ENCODE measurements at regions not wholly inside any gene's neighbourhood (a gene's known extent, or its start where the extent isn't known, plus 50 kb on each side); places are given as distances from the start of the nearest gene placed in this dataset.

- no peaks in the 10 kb centered on the region for H3K9me3 ChIP-seq (ENCODE audit: control insufficient read depth in 2 of 3, low read length in 3 of 3)
- intact Hi-C loops (cut with micrococcal nuclease): no loop called here
- DNase-seq (no peak), ATAC-seq (no peak)
- Mint-ChIP-seq H3K9me3 (no peaks in the 10 kb centered on the region), H3K4me1 (no peaks in the 10 kb centered on the region), H3K27me3 (peaks cover 0 to 5% (median 0%) of the 10 kb centered on the region in 5 donors), H3K4me3 (no peak overlapping the region), H3K27ac (no peak overlapping the region), H3K36me3 (no peaks in the 10 kb centered on the region)
- ChIA-PET CTCF (no interaction called here), POLR2A (no interaction called here)
- no peaks in the 10 kb centered on the region for H3K27me3 ChIP-seq (ENCODE audit: control insufficient read depth in 2 of 2, insufficient read depth in 2 of 2, low read length in 2 of 2)
- no peaks in the 10 kb centered on the region for H3K36me3 ChIP-seq (ENCODE audit: control insufficient read depth in 2 of 3, insufficient read depth in 3 of 3, low read length in 3 of 3)
- H3K4me3 ChIP-seq (ENCODE audit: low read length): no peak overlapping the region
- H3K27ac ChIP-seq (ENCODE audit: low read depth, low read length): no peak overlapping the region
- no peaks in the 10 kb centered on the region for H3K4me1 ChIP-seq (ENCODE audit: control insufficient read depth in 2 of 2, insufficient read depth in 2 of 2, low read length in 2 of 2)
Observed at GRCh38 chr5:74372502-74373064, 267.9 kb downstream of the ENC1 start.

GRCh38 chr5:74372051-74372450 lies 268.5 kb downstream of the ENC1 start:
- Histone ChIP-seq H3K27me3 (ENCODE audit: control insufficient read depth in 2 of 2, insufficient read depth in 2 of 2, low read length in 2 of 2) (no peaks in the 10 kb centered on the region), H3K9me3 (ENCODE audit: control insufficient read depth in 2 of 3, low read length in 3 of 3) (no peaks in the 10 kb centered on the region), H3K27ac (ENCODE audit: low read depth, low read length) (no peak overlapping the region), H3K4me1 (ENCODE audit: control insufficient read depth in 2 of 2, insufficient read depth in 2 of 2, low read length in 2 of 2) (no peaks in the 10 kb centered on the region), H3K36me3 (ENCODE audit: control insufficient read depth in 2 of 3, insufficient read depth in 3 of 3, low read length in 3 of 3) (no peaks in the 10 kb centered on the region), H3K4me3 (ENCODE audit: low read length) (no peak overlapping the region)
- no peak for DNase-seq
- H3K27ac Mint-ChIP-seq: no peak overlapping the region
- POLR2A ChIA-PET: no interaction called here
- H3K4me3 Mint-ChIP-seq: no peak overlapping the region
- H3K4me1 Mint-ChIP-seq: no peaks in the 10 kb centered on the region
- no peaks in the 10 kb centered on the region for H3K9me3 Mint-ChIP-seq
- CTCF ChIA-PET: no interaction called here
- no peaks in the 10 kb centered on the region for H3K36me3 Mint-ChIP-seq
- H3K27me3 Mint-ChIP-seq: peaks cover 0 to 4% (median 0%) of the 10 kb centered on the region in 5 donors
- intact Hi-C loops (cut with micrococcal nuclease): no loop called here
- ATAC-seq: no peak

GRCh38 chr5:74371621-74372020 lies 268.9 kb downstream of the ENC1 start:
- no peak overlapping the region for H3K4me3 Mint-ChIP-seq

GRCh38 chr5:74370168-74370567 lies 270.4 kb downstream of the ENC1 start:
- no peaks in the 10 kb centered on the region for H3K36me3 Mint-ChIP-seq
- DNase-seq (no peak), ATAC-seq (no peak)
- Histone ChIP-seq H3K4me1 (ENCODE audit: control insufficient read depth in 2 of 2, insufficient read depth in 2 of 2, low read length in 2 of 2) (no peaks in the 10 kb centered on the region), H3K27ac (ENCODE audit: low read depth, low read length) (no peak overlapping the region), H3K27me3 (ENCODE audit: control insufficient read depth in 2 of 2, insufficient read depth in 2 of 2, low read length in 2 of 2) (no peaks in the 10 kb centered on the region), H3K36me3 (ENCODE audit: control insufficient read depth in 2 of 3, insufficient read depth in 3 of 3, low read length in 3 of 3) (no peaks in the 10 kb centered on the region), H3K9me3 (ENCODE audit: control insufficient read depth in 2 of 3, low read length in 3 of 3) (no peaks in the 10 kb centered on the region), H3K4me3 (ENCODE audit: low read length) (no peak overlapping the region)
- H3K4me3 Mint-ChIP-seq: no peak overlapping the region
- no peaks in the 10 kb centered on the region for H3K4me1 Mint-ChIP-seq
- no peak overlapping the region for H3K27ac Mint-ChIP-seq
- ChIA-PET POLR2A (no interaction called here), CTCF (no interaction called here)
- H3K27me3 Mint-ChIP-seq: peaks cover 0 to 4% (median 0%) of the 10 kb centered on the region in 5 donors
- intact Hi-C loops (cut with micrococcal nuclease): no loop called here
- peaks cover 0 to 4% (median 0%) of the 10 kb centered on the region in 11 donors for H3K9me3 Mint-ChIP-seq

More at GRCh38 chr5:74371621-74372020, 268.9 kb downstream of the ENC1 start:
- ATAC-seq: no peak
- no peaks in the 10 kb centered on the region for H3K27me3 ChIP-seq (ENCODE audit: control insufficient read depth in 2 of 2, insufficient read depth in 2 of 2, low read length in 2 of 2)
- peaks cover 0 to 4% (median 0%) of the 10 kb centered on the region in 5 donors for H3K27me3 Mint-ChIP-seq
- H3K4me1 Mint-ChIP-seq: no peaks in the 10 kb centered on the region
- no peak for DNase-seq
- H3K27ac Mint-ChIP-seq: no peak overlapping the region
- H3K27ac ChIP-seq (ENCODE audit: low read depth, low read length): no peak overlapping the region
- H3K9me3 ChIP-seq (ENCODE audit: control insufficient read depth in 2 of 3, low read length in 3 of 3): no peaks in the 10 kb centered on the region
- H3K4me3 ChIP-seq (ENCODE audit: low read length): no peak overlapping the region
- no peaks in the 10 kb centered on the region for H3K36me3 Mint-ChIP-seq
- CTCF ChIA-PET: no interaction called here
- no peaks in the 10 kb centered on the region for H3K9me3 Mint-ChIP-seq
- H3K4me1 ChIP-seq (ENCODE audit: control insufficient read depth in 2 of 2, insufficient read depth in 2 of 2, low read length in 2 of 2): no peaks in the 10 kb centered on the region
- intact Hi-C loops (cut with micrococcal nuclease): no loop called here
- POLR2A ChIA-PET: no interaction called here
- H3K36me3 ChIP-seq (ENCODE audit: control insufficient read depth in 2 of 3, insufficient read depth in 3 of 3, low read length in 3 of 3): no peaks in the 10 kb centered on the region

- H3K27ac Mint-ChIP-seq: no peak overlapping the region
- H3K9me3 ChIP-seq (ENCODE audit: control insufficient read depth in 2 of 3, low read length in 3 of 3): no peaks in the 10 kb centered on the region
- H3K9me3 Mint-ChIP-seq: peaks cover 0 to 4% (median 0%) of the 10 kb centered on the region in 11 donors
- H3K27ac ChIP-seq (ENCODE audit: low read depth, low read length): no peak overlapping the region
- POLR2A ChIA-PET: no interaction called here
- H3K27me3 ChIP-seq (ENCODE audit: control insufficient read depth in 2 of 2, insufficient read depth in 2 of 2, low read length in 2 of 2): no peaks in the 10 kb centered on the region
- CTCF ChIA-PET: no interaction called here
- no peak overlapping the region for H3K4me3 Mint-ChIP-seq
- peaks cover 0 to 4% (median 0%) of the 10 kb centered on the region in 5 donors for H3K27me3 Mint-ChIP-seq
- no peak for DNase-seq
- intact Hi-C loops (cut with micrococcal nuclease): no loop called here
- no peaks in the 10 kb centered on the region for H3K4me1 ChIP-seq (ENCODE audit: control insufficient read depth in 2 of 2, insufficient read depth in 2 of 2, low read length in 2 of 2)
- H3K4me3 ChIP-seq (ENCODE audit: low read length): no peak overlapping the region
- H3K36me3 ChIP-seq (ENCODE audit: control insufficient read depth in 2 of 3, insufficient read depth in 3 of 3, low read length in 3 of 3): no peaks in the 10 kb centered on the region
- H3K4me1 Mint-ChIP-seq: no peaks in the 10 kb centered on the region
- no peak for ATAC-seq
- no peaks in the 10 kb centered on the region for H3K36me3 Mint-ChIP-seq
Observed at GRCh38 chr5:74369173-74369572, 271.4 kb downstream of the ENC1 start.

- no peak overlapping the region for H3K4me3 ChIP-seq (ENCODE audit: low read length)
- DNase-seq (no peak), ATAC-seq (no peak)
- no peaks in the 10 kb centered on the region for H3K36me3 ChIP-seq (ENCODE audit: control insufficient read depth in 2 of 3, insufficient read depth in 3 of 3, low read length in 3 of 3)
- peaks cover 0 to 4% (median 0%) of the 10 kb centered on the region in 11 donors for H3K9me3 Mint-ChIP-seq
- H3K9me3 ChIP-seq (ENCODE audit: control insufficient read depth in 2 of 3, low read length in 3 of 3): no peaks in the 10 kb centered on the region
- no peaks in the 10 kb centered on the region for H3K4me1 ChIP-seq (ENCODE audit: control insufficient read depth in 2 of 2, insufficient read depth in 2 of 2, low read length in 2 of 2)
- ChIA-PET CTCF (no interaction called here), POLR2A (no interaction called here)
- no peaks in the 10 kb centered on the region for H3K36me3 Mint-ChIP-seq
- no peak overlapping the region for H3K27ac ChIP-seq (ENCODE audit: low read depth, low read length)
- no peak overlapping the region for H3K4me3 Mint-ChIP-seq
- peaks cover 0 to 4% (median 0%) of the 10 kb centered on the region in 5 donors for H3K27me3 Mint-ChIP-seq
- intact Hi-C loops (cut with micrococcal nuclease): no loop called here
- no peak overlapping the region for H3K27ac Mint-ChIP-seq
- H3K4me1 Mint-ChIP-seq: no peaks in the 10 kb centered on the region
- H3K27me3 ChIP-seq (ENCODE audit: control insufficient read depth in 2 of 2, insufficient read depth in 2 of 2, low read length in 2 of 2): no peaks in the 10 kb centered on the region
Observed at GRCh38 chr5:74367934-74368333, 272.6 kb downstream of the ENC1 start.

- ChIA-PET CTCF (no interaction called here), POLR2A (no interaction called here)
- Histone ChIP-seq H3K4me3 (ENCODE audit: low read length) (no peak overlapping the region), H3K4me1 (ENCODE audit: control insufficient read depth in 2 of 2, insufficient read depth in 2 of 2, low read length in 2 of 2) (no peaks in the 10 kb centered on the region), H3K27me3 (ENCODE audit: control insufficient read depth in 2 of 2, insufficient read depth in 2 of 2, low read length in 2 of 2) (no peaks in the 10 kb centered on the region), H3K27ac (ENCODE audit: low read depth, low read length) (no peak overlapping the region), H3K36me3 (ENCODE audit: control insufficient read depth in 2 of 3, insufficient read depth in 3 of 3, low read length in 3 of 3) (no peaks in the 10 kb centered on the region), H3K9me3 (ENCODE audit: control insufficient read depth in 2 of 3, low read length in 3 of 3) (no peaks in the 10 kb centered on the region)
- H3K4me3 Mint-ChIP-seq: no peak overlapping the region
- H3K36me3 Mint-ChIP-seq: no peaks in the 10 kb centered on the region
- H3K4me1 Mint-ChIP-seq: no peaks in the 10 kb centered on the region
- H3K27ac Mint-ChIP-seq: no peak overlapping the region
- intact Hi-C loops (cut with micrococcal nuclease): no loop called here
- peaks cover 0 to 4% (median 0%) of the 10 kb centered on the region in 5 donors for H3K27me3 Mint-ChIP-seq
- ATAC-seq (no peak), DNase-seq (no peak)
- peaks cover 0 to 4% (median 0%) of the 10 kb centered on the region in 11 donors for H3K9me3 Mint-ChIP-seq
Observed at GRCh38 chr5:74367241-74367733, 273.2 kb downstream of the ENC1 start.
